GM12878 (cell line): ENCODE measurements at regions not wholly inside any gene's neighbourhood (a gene's known extent, or its start where the extent isn't known, plus 50 kb on each side); places are given as distances from the start of the nearest gene placed in this dataset.

ENCODE experiments used
- ATAC-seq: fragments of 200-7000 bp; cut with Tn5 transposase; 3 replicates; pipeline ENCODE4 v1.9.1; 2020; ENCODE audit warnings: mild to moderate bottlenecking, moderate library complexity
- BruUV-seq: library from RNA; stranded (reverse); fragments of 400-500 nt; replicated peaks from 2 replicates; lab custom pipeline; 2021; lab: Mats Ljungman, UMichigan
- CTCF ChIA-PET: fragments of 300-600 bp; sonication (Branson Sonifier 250); formaldehyde crosslinking; extraction: SDS; loops from one replicate; lab custom pipeline; 2021; ENCODE audit warnings: inconsistent platforms; lab: Yijun Ruan, JAX
- POLR2A ChIA-PET: fragments of 350-600 bp; formaldehyde crosslinking; extraction: SDS; loops from one replicate; lab custom pipeline; 2021; ENCODE audit warnings: inconsistent platforms; lab: Charles Lee
- RAD21 ChIA-PET: fragments of 300-600 bp; sonication (Branson Sonifier 250); formaldehyde crosslinking; loops from one replicate; lab custom pipeline; 2023; ENCODE audit warnings: antibody characterized with exemption; ENCODE audit not compliant: unreplicated experiment; lab: Charles Lee
- SMC1A ChIA-PET: fragments of 300-600 bp; sonication (Branson Sonifier 250); formaldehyde crosslinking; loops from one replicate; lab custom pipeline; 2023; ENCODE audit not compliant: unreplicated experiment, uncharacterized antibody; lab: Charles Lee
- DNase-seq: peaks from one replicate; pipeline ENCODE4 v3.0.0-alpha.2; 2011; ENCODE audit warnings: low read depth, low spot score
- FAIRE-seq: peaks from 3 replicates; lab custom pipeline; 2011; peaks lifted over from hg19 to GRCh38; lab: Jason Lieb, UNC
- H2AFZ ChIP-seq: 2 replicates; pipeline ENCODE4 v1.6.0; 2011; ENCODE audit warnings: low read depth, low read length, control low read depth; ENCODE audit not compliant: control insufficient read depth
- H3K27ac ChIP-seq: 2 replicates; pipeline ENCODE4 v1.5.1; 2011; ENCODE audit warnings: control low read depth; ENCODE audit not compliant: control insufficient read depth, insufficient read depth
- H3K27me3 ChIP-seq, 2 experiments: replicated peaks in 1 of 2; 2 replicates each; pipeline versions ENCODE4 v1.6.0 to v1.6.1; 2011; ENCODE audit warnings: low read length in 1 of 2; ENCODE audit not compliant: control insufficient read depth in 2 of 2, insufficient read depth in 2 of 2
- H3K36me3 ChIP-seq, 2 experiments: 2 replicates each; pipeline ENCODE4 v1.5.1; 2011; ENCODE audit warnings: low read length in 1 of 2; ENCODE audit not compliant: control insufficient read depth in 2 of 2, insufficient read depth in 2 of 2
- H3K4me1 ChIP-seq: 2 replicates; pipeline ENCODE4 v1.6.1; 2011; ENCODE audit warnings: mild to moderate bottlenecking, low read length, moderate library complexity, mixed read lengths; ENCODE audit not compliant: control insufficient read depth, insufficient read depth
- H3K4me2 ChIP-seq: 2 replicates; pipeline ENCODE4 v1.6.0; 2011; ENCODE audit warnings: control low read depth; ENCODE audit not compliant: control insufficient read depth, insufficient read depth
- H3K4me3 ChIP-seq: fragments of 200-600 bp; sonication (generic); 2 replicates; pipeline ENCODE4 v1.5.1; 2016
- H3K79me2 ChIP-seq: 2 replicates; pipeline ENCODE4 v1.6.0; 2011; ENCODE audit warnings: low read length; ENCODE audit not compliant: control insufficient read depth, insufficient read depth
- H3K9ac ChIP-seq: 2 replicates; pipeline ENCODE4 v1.8.0; 2011; ENCODE audit warnings: low read length, control low read depth, mixed read lengths; ENCODE audit not compliant: control insufficient read depth, insufficient read depth
- H3K9me3 ChIP-seq: replicated peaks from 3 replicates; pipeline ENCODE4 v1.5.1; 2011; ENCODE audit warnings: mild to moderate bottlenecking, low read length; ENCODE audit not compliant: control insufficient read depth, insufficient read depth
- H4K20me1 ChIP-seq: 2 replicates; pipeline ENCODE4 v1.6.0; 2011; ENCODE audit not compliant: control insufficient read depth, insufficient read depth
- BRCA1 ChIP-seq: IDR thresholded peaks from 2 replicates; pipeline ENCODE4 v1.6.1; 2011; ENCODE audit warnings: low read depth, low read length, improper control_type of control experiment
- JUNB ChIP-seq: IDR thresholded peaks from 2 replicates; pipeline ENCODE4 v1.6.1; 2016; ENCODE audit warnings: antibody characterized with exemption, mild to moderate bottlenecking
- TCF12 ChIP-seq: IDR thresholded peaks from 2 replicates; pipeline ENCODE4 v1.6.1; 2011; ENCODE audit warnings: low read depth, mild to moderate bottlenecking, low read length
- ZZZ3 ChIP-seq: IDR thresholded peaks from 2 replicates; pipeline ENCODE4 v1.6.1; 2011; ENCODE audit warnings: low read depth; ENCODE audit not compliant: control insufficient read depth, insufficient read length
- WGBS: methylation state at CpG from one replicate; pipeline ENCODE4 v1.1.6; 2016; ENCODE audit warnings: low lambda C conversion rate; ENCODE audit not compliant: insufficient replicate concordance, insufficient coverage; ENCODE audit errors: missing lambda C conversion rate; 5-methylcytosine and 5-hydroxymethylcytosine counted together
- in situ Hi-C: fragments of 300-500 bp; cut with MboI; formaldehyde crosslinking; loops from 9 replicates; pipeline ENCODE4 v1.14.3; 2018; ENCODE audit warnings: mixed read lengths
- intact Hi-C: fragments of 100-400 bp; cut with micrococcal nuclease; formaldehyde crosslinking; loops from one replicate; pipeline ENCODE4 v1.14.2; 2022; ENCODE audit not compliant: unreplicated experiment
- TF ChIP-seq, protein P1 (sequence below): fragments of 450-650 bp; IDR thresholded peaks from 2 replicates; pipeline ENCODE4 v1.6.1; 2017; ENCODE audit warnings: antibody characterized with exemption, mild to moderate bottlenecking, moderate library complexity
- TF ChIP-seq, protein P2 (sequence below): fragments of 450-650 bp; formaldehyde crosslinking; IDR thresholded peaks from 2 replicates; pipeline ENCODE4 v1.4.0; 2020; ENCODE audit warnings: mild to moderate bottlenecking, moderate library complexity

GRCh38 chr13:21910546-21910945 is 239.7 kb downstream of the FGF9 start:
- intact Hi-C loops (no loop called here), in situ Hi-C loops (no loop called here)
- H3K27me3 ChIP-seq, result no peaks in the 10 kb centered on the region
- H3K4me1 ChIP-seq, result no peaks in the 10 kb centered on the region
- WGBS, result 61% methylated on average over 6 of the region's 6 CpGs
- TF ChIP-seq JUNB (no peak), BRCA1 (no peak), TCF12 (no peak), ZZZ3 (no peak)
- TF ChIP-seq, protein P1, sequence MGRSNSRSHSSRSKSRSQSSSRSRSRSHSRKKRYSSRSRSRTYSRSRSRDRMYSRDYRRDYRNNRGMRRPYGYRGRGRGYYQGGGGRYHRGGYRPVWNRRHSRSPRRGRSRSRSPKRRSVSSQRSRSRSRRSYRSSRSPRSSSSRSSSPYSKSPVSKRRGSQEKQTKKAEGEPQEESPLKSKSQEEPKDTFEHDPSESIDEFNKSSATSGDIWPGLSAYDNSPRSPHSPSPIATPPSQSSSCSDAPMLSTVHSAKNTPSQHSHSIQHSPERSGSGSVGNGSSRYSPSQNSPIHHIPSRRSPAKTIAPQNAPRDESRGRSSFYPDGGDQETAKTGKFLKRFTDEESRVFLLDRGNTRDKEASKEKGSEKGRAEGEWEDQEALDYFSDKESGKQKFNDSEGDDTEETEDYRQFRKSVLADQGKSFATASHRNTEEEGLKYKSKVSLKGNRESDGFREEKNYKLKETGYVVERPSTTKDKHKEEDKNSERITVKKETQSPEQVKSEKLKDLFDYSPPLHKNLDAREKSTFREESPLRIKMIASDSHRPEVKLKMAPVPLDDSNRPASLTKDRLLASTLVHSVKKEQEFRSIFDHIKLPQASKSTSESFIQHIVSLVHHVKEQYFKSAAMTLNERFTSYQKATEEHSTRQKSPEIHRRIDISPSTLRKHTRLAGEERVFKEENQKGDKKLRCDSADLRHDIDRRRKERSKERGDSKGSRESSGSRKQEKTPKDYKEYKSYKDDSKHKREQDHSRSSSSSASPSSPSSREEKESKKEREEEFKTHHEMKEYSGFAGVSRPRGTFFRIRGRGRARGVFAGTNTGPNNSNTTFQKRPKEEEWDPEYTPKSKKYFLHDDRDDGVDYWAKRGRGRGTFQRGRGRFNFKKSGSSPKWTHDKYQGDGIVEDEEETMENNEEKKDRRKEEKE, result no peak
- TF ChIP-seq, protein P2, sequence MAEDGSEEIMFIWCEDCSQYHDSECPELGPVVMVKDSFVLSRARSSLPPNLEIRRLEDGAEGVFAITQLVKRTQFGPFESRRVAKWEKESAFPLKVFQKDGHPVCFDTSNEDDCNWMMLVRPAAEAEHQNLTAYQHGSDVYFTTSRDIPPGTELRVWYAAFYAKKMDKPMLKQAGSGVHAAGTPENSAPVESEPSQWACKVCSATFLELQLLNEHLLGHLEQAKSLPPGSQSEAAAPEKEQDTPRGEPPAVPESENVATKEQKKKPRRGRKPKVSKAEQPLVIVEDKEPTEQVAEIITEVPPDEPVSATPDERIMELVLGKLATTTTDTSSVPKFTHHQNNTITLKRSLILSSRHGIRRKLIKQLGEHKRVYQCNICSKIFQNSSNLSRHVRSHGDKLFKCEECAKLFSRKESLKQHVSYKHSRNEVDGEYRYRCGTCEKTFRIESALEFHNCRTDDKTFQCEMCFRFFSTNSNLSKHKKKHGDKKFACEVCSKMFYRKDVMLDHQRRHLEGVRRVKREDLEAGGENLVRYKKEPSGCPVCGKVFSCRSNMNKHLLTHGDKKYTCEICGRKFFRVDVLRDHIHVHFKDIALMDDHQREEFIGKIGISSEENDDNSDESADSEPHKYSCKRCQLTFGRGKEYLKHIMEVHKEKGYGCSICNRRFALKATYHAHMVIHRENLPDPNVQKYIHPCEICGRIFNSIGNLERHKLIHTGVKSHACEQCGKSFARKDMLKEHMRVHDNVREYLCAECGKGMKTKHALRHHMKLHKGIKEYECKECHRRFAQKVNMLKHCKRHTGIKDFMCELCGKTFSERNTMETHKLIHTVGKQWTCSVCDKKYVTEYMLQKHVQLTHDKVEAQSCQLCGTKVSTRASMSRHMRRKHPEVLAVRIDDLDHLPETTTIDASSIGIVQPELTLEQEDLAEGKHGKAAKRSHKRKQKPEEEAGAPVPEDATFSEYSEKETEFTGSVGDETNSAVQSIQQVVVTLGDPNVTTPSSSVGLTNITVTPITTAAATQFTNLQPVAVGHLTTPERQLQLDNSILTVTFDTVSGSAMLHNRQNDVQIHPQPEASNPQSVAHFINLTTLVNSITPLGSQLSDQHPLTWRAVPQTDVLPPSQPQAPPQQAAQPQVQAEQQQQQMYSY (CRISPR knock-in tag), result no peak
- ChIA-PET POLR2A (no interaction called here), SMC1A (no interaction called here), CTCF (interaction anchor here (0.6 to 3.8 kb wide), 3 partner anchors 24 to 1409 kb away, joined by 3 to 22 read pairs (median 4); no protein-coding TSS in a partner anchor), RAD21 (no interaction called here)
- no peak for ATAC-seq
- BruUV-seq, result no TSS peak
- H3K9me3 ChIP-seq, result no peaks in the 10 kb centered on the region
- DNase-seq, result no peak
- H3K4me3 ChIP-seq, result no peak overlapping the region
- no peak overlapping the region for H3K27ac ChIP-seq
- H2AFZ ChIP-seq, result no peak overlapping the region
- no peaks in the 10 kb centered on the region for H3K79me2 ChIP-seq
- no peak overlapping the region for H3K9ac ChIP-seq
- H4K20me1 ChIP-seq, result no peaks in the 10 kb centered on the region
- H3K4me2 ChIP-seq, result no peak overlapping the region
- no peak for FAIRE-seq
- H3K36me3 ChIP-seq, result no peaks in the 10 kb centered on the region
